H9 (cell line): ENCODE measurements at regions not wholly inside any gene's neighbourhood (a gene's known extent, or its start where the extent isn't known, plus 50 kb on each side); places are given as distances from the start of the nearest gene placed in this dataset.

Experiments used
- DNase-seq: peaks from one replicate; pipeline ENCODE4 v3.0.0-alpha.2; 2017
- H2AFZ ChIP-seq: one replicate; pipeline ENCODE4 v1.6.1; 2013; ENCODE audit warnings: mild to moderate bottlenecking, low read length, control low read depth, moderate library complexity
- H2AK5ac ChIP-seq: 2 replicates; pipeline ENCODE4 v1.6.1; 2013; ENCODE audit warnings: low read length, control low read depth, mixed read lengths; ENCODE audit not compliant: insufficient read length
- H2BK120ac ChIP-seq: one replicate; pipeline ENCODE4 v1.6.1; 2013; ENCODE audit warnings: low read depth, mild to moderate bottlenecking, low read length, control low read depth, inconsistent platforms; ENCODE audit not compliant: poor library complexity, severe bottlenecking
- H2BK12ac ChIP-seq: 2 replicates; pipeline ENCODE4 v1.6.1; 2013; ENCODE audit warnings: low read length, control low read depth, mixed read lengths, low read depth; ENCODE audit not compliant: insufficient read length
- H2BK15ac ChIP-seq: 2 replicates; pipeline ENCODE4 v1.6.1; 2013; ENCODE audit warnings: low read depth, low read length, control low read depth
- H2BK20ac ChIP-seq: one replicate; pipeline ENCODE4 v1.6.1; 2013; ENCODE audit warnings: low read depth, mild to moderate bottlenecking, low read length, control low read depth, inconsistent platforms; ENCODE audit not compliant: poor library complexity, severe bottlenecking
- H2BK5ac ChIP-seq: 2 replicates; pipeline ENCODE4 v1.6.1; 2013; ENCODE audit warnings: low read length, control low read depth, mixed read lengths; ENCODE audit not compliant: insufficient read length
- H3K14ac ChIP-seq: 2 replicates; pipeline ENCODE4 v1.6.1; 2013; ENCODE audit warnings: low read length, control low read depth; ENCODE audit not compliant: insufficient read depth
- H3K18ac ChIP-seq: 2 replicates; pipeline ENCODE4 v1.6.1; 2013; ENCODE audit warnings: low read depth, mild to moderate bottlenecking, mixed read lengths, low read length, control low read depth; ENCODE audit not compliant: insufficient read length
- H3K23ac ChIP-seq: 2 replicates; pipeline ENCODE4 v1.6.1; 2013; ENCODE audit warnings: low read length, control low read depth, mixed read lengths, low read depth; ENCODE audit not compliant: insufficient read length
- H3K23me2 ChIP-seq: 2 replicates; pipeline ENCODE4 v1.6.1; 2013; ENCODE audit warnings: low read depth, mild to moderate bottlenecking, mixed read lengths, low read length, control low read depth; ENCODE audit not compliant: insufficient read length, poor library complexity, severe bottlenecking
- H3K27ac ChIP-seq: 2 replicates; pipeline ENCODE4 v1.5.1; 2013; ENCODE audit warnings: low read length, control low read depth, mixed read lengths, low read depth; ENCODE audit not compliant: insufficient read length
- H3K27me3 ChIP-seq: 2 replicates; pipeline ENCODE4 v1.6.1; 2013; ENCODE audit warnings: low read length, control low read depth, inconsistent platforms; ENCODE audit not compliant: insufficient read depth
- H3K4ac ChIP-seq: 2 replicates; pipeline ENCODE4 v1.6.1; 2013; ENCODE audit warnings: low read depth, mild to moderate bottlenecking, control low read depth, inconsistent platforms, low read length, moderate library complexity
- H3K4me1 ChIP-seq: 2 replicates; pipeline ENCODE4 v1.6.1; 2013; ENCODE audit warnings: low read length, control low read depth, inconsistent platforms; ENCODE audit not compliant: insufficient read depth
- H3K4me2 ChIP-seq: 2 replicates; pipeline ENCODE4 v1.6.1; 2013; ENCODE audit warnings: low read length, control low read depth, mixed read lengths; ENCODE audit not compliant: insufficient read length, insufficient read depth
- H3K56ac ChIP-seq: 2 replicates; pipeline ENCODE4 v1.6.1; 2013; ENCODE audit warnings: low read depth, mild to moderate bottlenecking, mixed read lengths, low read length, control low read depth; ENCODE audit not compliant: insufficient read length
- H3K79me1 ChIP-seq: 2 replicates; pipeline ENCODE4 v1.6.1; 2013; ENCODE audit warnings: low read depth, mild to moderate bottlenecking, moderate library complexity, low read length, control low read depth, inconsistent platforms; ENCODE audit not compliant: insufficient read depth, poor library complexity, severe bottlenecking
- H3K79me2 ChIP-seq: 2 replicates; pipeline ENCODE4 v1.6.1; 2013; ENCODE audit warnings: low read length, control low read depth, inconsistent platforms; ENCODE audit not compliant: insufficient read depth
- H3K9ac ChIP-seq: 2 replicates; pipeline ENCODE4 v1.6.1; 2013; ENCODE audit warnings: low read length, control low read depth, mixed read lengths; ENCODE audit not compliant: insufficient read length; ENCODE audit errors: extremely low read depth
- H3K9me3 ChIP-seq: one replicate; pipeline ENCODE4 v1.6.1; 2013; ENCODE audit warnings: low read depth, low read length, inconsistent platforms; ENCODE audit not compliant: control insufficient read depth
- H3T11ph ChIP-seq: one replicate; pipeline ENCODE4 v1.6.1; 2013; ENCODE audit warnings: mild to moderate bottlenecking, low read length, control low read depth, inconsistent platforms
- H4K20me1 ChIP-seq: one replicate; pipeline ENCODE4 v1.6.1; 2013; ENCODE audit not compliant: control insufficient read depth, insufficient read length, insufficient read depth
- H4K5ac ChIP-seq: 2 replicates; pipeline ENCODE4 v1.6.1; 2013; ENCODE audit warnings: low read depth, mild to moderate bottlenecking, mixed read lengths, low read length, control low read depth; ENCODE audit not compliant: insufficient read length
- H4K8ac ChIP-seq: replicated peaks from 2 replicates; pipeline ENCODE4 v1.6.1; 2013; ENCODE audit warnings: low read length, control low read depth, mixed read lengths, low read depth; ENCODE audit not compliant: insufficient read length
- H4K91ac ChIP-seq: 2 replicates; pipeline ENCODE4 v1.6.1; 2013; ENCODE audit warnings: low read depth, mild to moderate bottlenecking, moderate library complexity, mixed read lengths, low read length, control low read depth; ENCODE audit not compliant: insufficient read length
- H3K27ac Mint-ChIP-seq, 3 experiments: 2 replicates in 2 of 3; 3 replicates in 1 of 3; pipeline ENCODE4 v1.8.0; 2020 to 2021; ENCODE audit warnings: mixed read lengths in 3 of 3, mild to moderate bottlenecking in 1 of 3, moderate library complexity in 1 of 3
- H3K27me3 Mint-ChIP-seq: 2 replicates; pipeline ENCODE4 v1.8.0; 2021; ENCODE audit warnings: low read depth, mild to moderate bottlenecking, moderate library complexity, mixed read lengths
- H3K36me3 Mint-ChIP-seq, 3 experiments: 2 replicates in 2 of 3; 3 replicates in 1 of 3; pipeline ENCODE4 v1.8.0; 2020 to 2021; ENCODE audit warnings: low read depth in 3 of 3, mixed read lengths in 3 of 3; ENCODE audit not compliant: insufficient read depth in 1 of 3
- H3K4me1 Mint-ChIP-seq, 2 experiments: 2 replicates each; pipeline ENCODE4 v1.8.0; 2020; ENCODE audit warnings: mixed read lengths in 2 of 2
- H3K4me3 Mint-ChIP-seq, 2 experiments: 2 replicates in 1 of 2; 3 replicates in 1 of 2; pipeline ENCODE4 v1.8.0; 2020 to 2021; ENCODE audit warnings: mild to moderate bottlenecking in 2 of 2, mixed read lengths in 2 of 2, moderate library complexity in 1 of 2
- H3K9me3 Mint-ChIP-seq, 2 experiments: 2 replicates in 1 of 2; 3 replicates in 1 of 2; pipeline ENCODE4 v1.8.0; 2020; ENCODE audit warnings: mild to moderate bottlenecking in 2 of 2, mixed read lengths in 2 of 2, moderate library complexity in 1 of 2
- WGBS: extraction: QIAGEN DNeasy Blood & Tissue Kit; methylation state at CpG from one replicate; pipeline ENCODE4 v1.1.7; 2013; ENCODE audit warnings: missing lambda C conversion rate, low lambda C conversion rate, mixed read lengths; ENCODE audit not compliant: insufficient read length; ENCODE audit errors: extremely low coverage; 5-methylcytosine and 5-hydroxymethylcytosine counted together
- TF ChIP-seq, protein P1 (sequence below): fragments of 200-600 bp; sonication (generic); conservative IDR thresholded peaks from 3 replicates; pipeline ENCODE4 v1.8.0; 2021; ENCODE audit warnings: antibody characterized with exemption, mild to moderate bottlenecking

DNA sequence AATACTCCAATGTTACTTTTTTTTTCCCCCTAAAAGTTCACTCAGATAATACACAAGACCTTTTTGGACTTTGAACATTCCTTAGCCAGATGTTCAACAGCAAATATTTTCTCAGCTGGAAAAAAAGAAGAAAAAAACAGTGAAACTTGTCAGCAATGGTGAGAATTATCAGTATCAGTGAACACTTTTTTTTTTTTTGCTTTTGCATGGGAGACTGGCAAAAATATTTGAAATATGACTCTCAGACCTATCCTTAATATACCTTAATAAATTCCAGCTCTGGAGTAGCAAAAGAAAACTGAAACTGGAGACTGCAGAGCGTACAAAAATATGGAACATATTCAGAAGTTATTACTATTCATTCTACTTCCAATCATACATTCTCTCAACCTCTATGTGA lies 92.3 kb downstream of the RFPL4B start:
- Mint-ChIP-seq H3K36me3 (no peaks in the 10 kb centered on the region), H3K27me3 (no peaks in the 10 kb centered on the region), H3K4me1 (peaks cover 12 to 18% of the 10 kb centered on the region in 2 experiments), H3K9me3 (no peaks in the 10 kb centered on the region), H3K27ac (no peak overlapping the region), H3K4me3 (no peak overlapping the region)
- no peak overlapping the region for H3K27ac ChIP-seq
- H3K4me1 ChIP-seq = no peaks in the 10 kb centered on the region
- H2BK5ac ChIP-seq = no peak overlapping the region
- TF ChIP-seq, protein P1, sequence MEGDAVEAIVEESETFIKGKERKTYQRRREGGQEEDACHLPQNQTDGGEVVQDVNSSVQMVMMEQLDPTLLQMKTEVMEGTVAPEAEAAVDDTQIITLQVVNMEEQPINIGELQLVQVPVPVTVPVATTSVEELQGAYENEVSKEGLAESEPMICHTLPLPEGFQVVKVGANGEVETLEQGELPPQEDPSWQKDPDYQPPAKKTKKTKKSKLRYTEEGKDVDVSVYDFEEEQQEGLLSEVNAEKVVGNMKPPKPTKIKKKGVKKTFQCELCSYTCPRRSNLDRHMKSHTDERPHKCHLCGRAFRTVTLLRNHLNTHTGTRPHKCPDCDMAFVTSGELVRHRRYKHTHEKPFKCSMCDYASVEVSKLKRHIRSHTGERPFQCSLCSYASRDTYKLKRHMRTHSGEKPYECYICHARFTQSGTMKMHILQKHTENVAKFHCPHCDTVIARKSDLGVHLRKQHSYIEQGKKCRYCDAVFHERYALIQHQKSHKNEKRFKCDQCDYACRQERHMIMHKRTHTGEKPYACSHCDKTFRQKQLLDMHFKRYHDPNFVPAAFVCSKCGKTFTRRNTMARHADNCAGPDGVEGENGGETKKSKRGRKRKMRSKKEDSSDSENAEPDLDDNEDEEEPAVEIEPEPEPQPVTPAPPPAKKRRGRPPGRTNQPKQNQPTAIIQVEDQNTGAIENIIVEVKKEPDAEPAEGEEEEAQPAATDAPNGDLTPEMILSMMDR = no peak
- no CpG with 5 or more reads among the region's 1 CpG for WGBS
- H3K56ac ChIP-seq = no peak overlapping the region
- H3K4me2 ChIP-seq = no peak overlapping the region
- H3K4ac ChIP-seq = no peak overlapping the region
- no peak overlapping the region for H3K18ac ChIP-seq
- DNase-seq = no peak
- H4K20me1 ChIP-seq = no peaks in the 10 kb centered on the region
- no peak overlapping the region for H2BK12ac ChIP-seq
- no peaks in the 10 kb centered on the region for H3K9me3 ChIP-seq
- H4K91ac ChIP-seq = no peak overlapping the region
- H3K23ac ChIP-seq = no peak overlapping the region
- H2AFZ ChIP-seq = no peak overlapping the region
- H2BK15ac ChIP-seq = no peak overlapping the region
- H3K9ac ChIP-seq = no peak overlapping the region
- no peaks in the 10 kb centered on the region for H3K79me1 ChIP-seq
- H2BK20ac ChIP-seq = no peak overlapping the region
- H3K23me2 ChIP-seq = no peaks in the 10 kb centered on the region
- no peaks in the 10 kb centered on the region for H3K27me3 ChIP-seq
- no peaks in the 10 kb centered on the region for H3K79me2 ChIP-seq
- no peak overlapping the region for H2AK5ac ChIP-seq
- H2BK120ac ChIP-seq = no peak overlapping the region
- no peak overlapping the region for H3T11ph ChIP-seq
- no peak overlapping the region for H4K5ac ChIP-seq
- no peak overlapping the region for H3K14ac ChIP-seq
- H4K8ac ChIP-seq = no peak overlapping the region
